Stimulated activated naive CD4-positive, alpha-beta T cell (primary cell): ENCODE measurements at regions not wholly inside any gene's neighbourhood (a gene's known extent, or its start where the extent isn't known, plus 50 kb on each side); places are given as distances from the start of the nearest gene placed in this dataset.
"Not testable (repeated sequence)": the region's sequence is repeated elsewhere in the genome, so short reads cannot be mapped to it uniquely, and the experiment has no call there.

Experiments used
- DNase-seq, 6 experiments: peaks; one replicate each; lab custom pipeline; 2025; lab: John Stamatoyannopoulos, UW

- not testable (repeated sequence) for DNase-seq
Observed at GRCh38 chr2:4988444-4988843, 703.7 kb upstream of the SOX11 start.

- no peak for DNase-seq
Observed at GRCh38 chr2:4992226-4992625, 700.0 kb upstream of the SOX11 start.

GRCh38 chr2:4995466-4995865 lies 696.7 kb upstream of the SOX11 start:
- no peak for DNase-seq

- DNase-seq = no peak
Observed at GRCh38 chr2:5007596-5007995, 684.6 kb upstream of the SOX11 start.

GRCh38 chr2:5019324-5019723 lies 672.9 kb upstream of the SOX11 start:
- no peak for DNase-seq

GRCh38 chr2:5020116-5020875 lies 671.9 kb upstream of the SOX11 start:
- no peak for DNase-seq

GRCh38 chr2:5021136-5021535 lies 671.0 kb upstream of the SOX11 start:
- DNase-seq = no peak

- DNase-seq = no peak
Observed at GRCh38 chr2:5022061-5022460, 670.1 kb upstream of the SOX11 start.

- DNase-seq = not testable (repeated sequence)
Observed at GRCh38 chr2:5022708-5023635, 669.2 kb upstream of the SOX11 start.

GRCh38 chr2:5026571-5027234 lies 665.5 kb upstream of the SOX11 start:
- no peak for DNase-seq

GRCh38 chr2:5035057-5035488 lies 657.1 kb upstream of the SOX11 start:
- DNase-seq = no peak

GRCh38 chr2:5036256-5036655 lies 655.9 kb upstream of the SOX11 start:
- DNase-seq = no peak

- DNase-seq = no peak
Observed at GRCh38 chr2:5039241-5039975, 652.8 kb upstream of the SOX11 start.

GRCh38 chr2:5040571-5040970 lies 651.6 kb upstream of the SOX11 start:
- no peak for DNase-seq

- DNase-seq = no peak
Observed at GRCh38 chr2:5041501-5041900, 650.7 kb upstream of the SOX11 start.

- no peak for DNase-seq
Observed at GRCh38 chr2:5042666-5043440, 649.3 kb upstream of the SOX11 start.

- DNase-seq = no peak
Observed at GRCh38 chr2:5051300-5051699, 640.9 kb upstream of the SOX11 start.

GRCh38 chr2:5052905-5053304 lies 639.3 kb upstream of the SOX11 start:
- no peak for DNase-seq

GRCh38 chr2:5057891-5058351 lies 634.3 kb upstream of the SOX11 start:
- no peak for DNase-seq

- DNase-seq = no peak
Observed at GRCh38 chr2:5060956-5061355, 631.2 kb upstream of the SOX11 start.

- no peak for DNase-seq
Observed at GRCh38 chr2:5064687-5065086, 627.5 kb upstream of the SOX11 start.
